ENCODE measurements at regions not wholly inside any gene's neighbourhood (a gene's known extent, or its start where the extent isn't known, plus 50 kb on each side); places are given as distances from the start of the nearest gene placed in this dataset.

DNA sequence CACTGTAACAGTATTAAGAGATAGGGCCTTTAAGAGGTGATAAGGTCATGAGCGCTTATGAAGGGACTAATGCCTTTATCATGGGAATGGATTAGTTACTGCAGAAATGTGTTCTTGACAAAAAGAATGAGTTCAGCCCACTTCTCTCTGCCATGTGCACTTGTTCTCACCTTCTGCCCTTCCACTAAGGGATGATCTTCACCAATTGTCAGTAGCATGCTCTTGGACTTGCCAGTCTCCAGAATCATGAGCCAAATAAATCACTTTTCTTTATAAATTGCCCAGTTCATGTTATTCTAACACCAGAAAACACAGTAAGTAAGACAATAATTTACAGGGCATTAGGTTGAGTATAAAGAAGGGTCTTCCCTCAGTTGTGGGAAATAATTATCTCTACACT is 189.1 kb downstream of the CRPPA start:
- in situ Hi-C loops (cut with HindIII; ENCODE audit: low pct_unique_long_range_greater_than_20kb, low sequenced_read_pairs), result no loop called here
- TF ChIP-seq, protein P1, sequence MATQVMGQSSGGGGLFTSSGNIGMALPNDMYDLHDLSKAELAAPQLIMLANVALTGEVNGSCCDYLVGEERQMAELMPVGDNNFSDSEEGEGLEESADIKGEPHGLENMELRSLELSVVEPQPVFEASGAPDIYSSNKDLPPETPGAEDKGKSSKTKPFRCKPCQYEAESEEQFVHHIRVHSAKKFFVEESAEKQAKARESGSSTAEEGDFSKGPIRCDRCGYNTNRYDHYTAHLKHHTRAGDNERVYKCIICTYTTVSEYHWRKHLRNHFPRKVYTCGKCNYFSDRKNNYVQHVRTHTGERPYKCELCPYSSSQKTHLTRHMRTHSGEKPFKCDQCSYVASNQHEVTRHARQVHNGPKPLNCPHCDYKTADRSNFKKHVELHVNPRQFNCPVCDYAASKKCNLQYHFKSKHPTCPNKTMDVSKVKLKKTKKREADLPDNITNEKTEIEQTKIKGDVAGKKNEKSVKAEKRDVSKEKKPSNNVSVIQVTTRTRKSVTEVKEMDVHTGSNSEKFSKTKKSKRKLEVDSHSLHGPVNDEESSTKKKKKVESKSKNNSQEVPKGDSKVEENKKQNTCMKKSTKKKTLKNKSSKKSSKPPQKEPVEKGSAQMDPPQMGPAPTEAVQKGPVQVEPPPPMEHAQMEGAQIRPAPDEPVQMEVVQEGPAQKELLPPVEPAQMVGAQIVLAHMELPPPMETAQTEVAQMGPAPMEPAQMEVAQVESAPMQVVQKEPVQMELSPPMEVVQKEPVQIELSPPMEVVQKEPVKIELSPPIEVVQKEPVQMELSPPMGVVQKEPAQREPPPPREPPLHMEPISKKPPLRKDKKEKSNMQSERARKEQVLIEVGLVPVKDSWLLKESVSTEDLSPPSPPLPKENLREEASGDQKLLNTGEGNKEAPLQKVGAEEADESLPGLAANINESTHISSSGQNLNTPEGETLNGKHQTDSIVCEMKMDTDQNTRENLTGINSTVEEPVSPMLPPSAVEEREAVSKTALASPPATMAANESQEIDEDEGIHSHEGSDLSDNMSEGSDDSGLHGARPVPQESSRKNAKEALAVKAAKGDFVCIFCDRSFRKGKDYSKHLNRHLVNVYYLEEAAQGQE (IDR thresholded peaks at IDR 0.05; ENCODE audit: insufficient read depth in 1 of 2, low read depth in 2 of 2, low read length in 1 of 2), result no peak
- TF ChIP-seq TCF7L2 (IDR thresholded peaks at IDR 0.05; ENCODE audit: low read depth, low read length) (no peak), POLR2AphosphoS5 (IDR thresholded peaks at IDR 0.05; ENCODE audit: low read depth, low read length) (no peak), SIN3A (IDR thresholded peaks at IDR 0.05; ENCODE audit: borderline replicate concordance, insufficient read depth, low read depth, low read length) (no peak)
- TF ChIP-seq, protein P2, sequence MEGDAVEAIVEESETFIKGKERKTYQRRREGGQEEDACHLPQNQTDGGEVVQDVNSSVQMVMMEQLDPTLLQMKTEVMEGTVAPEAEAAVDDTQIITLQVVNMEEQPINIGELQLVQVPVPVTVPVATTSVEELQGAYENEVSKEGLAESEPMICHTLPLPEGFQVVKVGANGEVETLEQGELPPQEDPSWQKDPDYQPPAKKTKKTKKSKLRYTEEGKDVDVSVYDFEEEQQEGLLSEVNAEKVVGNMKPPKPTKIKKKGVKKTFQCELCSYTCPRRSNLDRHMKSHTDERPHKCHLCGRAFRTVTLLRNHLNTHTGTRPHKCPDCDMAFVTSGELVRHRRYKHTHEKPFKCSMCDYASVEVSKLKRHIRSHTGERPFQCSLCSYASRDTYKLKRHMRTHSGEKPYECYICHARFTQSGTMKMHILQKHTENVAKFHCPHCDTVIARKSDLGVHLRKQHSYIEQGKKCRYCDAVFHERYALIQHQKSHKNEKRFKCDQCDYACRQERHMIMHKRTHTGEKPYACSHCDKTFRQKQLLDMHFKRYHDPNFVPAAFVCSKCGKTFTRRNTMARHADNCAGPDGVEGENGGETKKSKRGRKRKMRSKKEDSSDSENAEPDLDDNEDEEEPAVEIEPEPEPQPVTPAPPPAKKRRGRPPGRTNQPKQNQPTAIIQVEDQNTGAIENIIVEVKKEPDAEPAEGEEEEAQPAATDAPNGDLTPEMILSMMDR (IDR thresholded peaks at IDR 0.05), result no peak
- no peak for ATAC-seq

DNA sequence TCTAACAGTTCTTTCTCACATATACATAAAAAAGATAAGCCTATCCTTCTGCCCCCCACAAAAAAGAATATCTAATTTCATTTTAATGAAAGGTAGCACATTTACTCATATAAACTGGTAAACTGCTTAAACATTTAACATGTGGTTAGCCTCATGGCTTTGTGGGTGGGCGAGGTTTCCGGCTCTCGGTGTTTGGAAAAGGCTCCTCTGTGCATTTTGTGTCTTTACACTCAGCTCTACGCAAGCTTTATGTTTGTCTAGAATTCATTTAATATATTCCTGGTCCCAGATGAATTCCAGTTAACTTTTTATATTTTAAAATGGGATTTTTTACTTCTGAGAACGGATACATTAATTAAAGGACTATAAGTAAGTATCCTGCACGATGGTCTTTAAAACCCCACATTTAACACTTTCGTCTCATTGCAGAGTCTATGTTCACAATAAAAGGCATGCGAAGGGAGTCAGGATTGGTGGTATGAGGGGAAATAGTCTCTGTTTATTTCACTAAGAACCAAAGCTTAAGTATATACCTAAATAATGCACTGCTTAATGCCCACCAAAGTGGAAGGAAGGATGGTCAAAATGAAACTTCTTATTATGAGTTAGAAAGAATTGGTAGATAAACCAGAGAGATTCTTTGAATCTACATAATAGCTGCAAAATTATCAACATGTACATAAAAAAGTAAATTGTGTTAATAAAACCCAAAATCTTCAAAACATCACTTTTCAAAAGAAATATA is 197.2 kb downstream of the CRPPA start:
- no peaks in the 10 kb centered on the region for H3K27me3 ChIP-seq (ENCODE audit: control insufficient read depth, insufficient read depth, low read length)
- ATAC-seq (no peak), DNase-seq (ENCODE audit: low read depth, low spot score) (no peak)
- no peak for TF ChIP-seq POLR2AphosphoS5 (IDR thresholded peaks at IDR 0.05; ENCODE audit: low read depth, low read length)
- TF ChIP-seq, protein P1 (IDR thresholded peaks at IDR 0.05; ENCODE audit: insufficient read depth in 1 of 2, low read depth in 2 of 2, low read length in 1 of 2), result no peak
- TF ChIP-seq, protein P2 (IDR thresholded peaks at IDR 0.05), result no peak
- no peak for TF ChIP-seq TCF7L2 (IDR thresholded peaks at IDR 0.05; ENCODE audit: low read depth, low read length)
- no peak for TF ChIP-seq SIN3A (IDR thresholded peaks at IDR 0.05; ENCODE audit: borderline replicate concordance, insufficient read depth, low read depth, low read length)
- in situ Hi-C loops (cut with HindIII; ENCODE audit: low pct_unique_long_range_greater_than_20kb, low sequenced_read_pairs) (no loop called here), intact Hi-C loops (cut with micrococcal nuclease; ENCODE audit: unreplicated experiment) (no loop called here)
- H3K36me3 ChIP-seq (ENCODE audit: control insufficient read depth, insufficient read depth, low read length), result no peaks in the 10 kb centered on the region
- H3K27ac ChIP-seq (ENCODE audit: low read length), result no peak overlapping the region
- H3K4me3 ChIP-seq (ENCODE audit: low read depth in 2 of 2, low read length in 2 of 2), result no peak overlapping the region
- CTCF ChIA-PET, result no interaction called here
- no TSS peak for BruUV-seq (replicated peaks)
- H3K4me1 ChIP-seq (ENCODE audit: control insufficient read depth, insufficient read depth, low read length), result no peaks in the 10 kb centered on the region
- POLR2A ChIA-PET, result no interaction called here
- no peaks in the 10 kb centered on the region for H3K9me3 ChIP-seq (ENCODE audit: control insufficient read depth, insufficient read depth, low read depth, low read length)

More for the DNA sequence above, 189.1 kb downstream of the CRPPA start:
- POLR2A ChIA-PET, result no interaction called here
- Histone ChIP-seq H3K27me3 (ENCODE audit: control insufficient read depth, insufficient read depth, low read length) (no peaks in the 10 kb centered on the region), H3K27ac (ENCODE audit: low read length) (no peak overlapping the region), H3K4me3 (ENCODE audit: low read depth in 2 of 2, low read length in 2 of 2) (no peak overlapping the region), H3K9me3 (ENCODE audit: control insufficient read depth, insufficient read depth, low read depth, low read length) (peaks cover 7% of the 10 kb centered on the region; the same call in 1 of the 2 replicates), H3K36me3 (ENCODE audit: control insufficient read depth, insufficient read depth, low read length) (no peaks in the 10 kb centered on the region), H3K4me1 (ENCODE audit: control insufficient read depth, insufficient read depth, low read length) (no peaks in the 10 kb centered on the region)
- no TSS peak for BruUV-seq (replicated peaks)
- DNase-seq (ENCODE audit: low read depth, low spot score), result no peak
- intact Hi-C loops (cut with micrococcal nuclease; ENCODE audit: unreplicated experiment), result no loop called here
- CTCF ChIA-PET, result no interaction called here

Measured in Panc1 (cell line).